Lower leg skin (tissue), 3 donors: ENCODE measurements at regions not wholly inside any gene's neighbourhood (a gene's known extent, or its start where the extent isn't known, plus 50 kb on each side); places are given as distances from the start of the nearest gene placed in this dataset.

Experiments used
- CTCF ChIP-seq, 3 donors: fragments of 450-650 bp; IDR thresholded peaks; one replicate each; pipeline ENCODE4 v1.5.1; 2016; ENCODE audit warnings: antibody characterized with exemption in 3 of 3, mild to moderate bottlenecking in 3 of 3, moderate library complexity in 2 of 3
- POLR2A ChIP-seq, 2 donors: fragments of 450-650 bp; IDR thresholded peaks; one replicate each; pipeline ENCODE4 v1.6.1; 2016 to 2017; ENCODE audit warnings: antibody characterized with exemption in 2 of 2, mild to moderate bottlenecking in 1 of 2, moderate library complexity in 1 of 2

GRCh38 chr7:117951285-117951684 lies 78.0 kb upstream of the CTTNBP2 start:
- TF ChIP-seq POLR2A (IDR thresholded peaks at IDR 0.05), result no peak
- TF ChIP-seq CTCF (IDR thresholded peaks at IDR 0.05), result no peak
